T47D (cell line): ENCODE measurements at regions not wholly inside any gene's neighbourhood (a gene's known extent, or its start where the extent isn't known, plus 50 kb on each side); places are given as distances from the start of the nearest gene placed in this dataset.

Experiments used
- DNase-seq, 2 experiments: peaks; one replicate each; pipeline versions ENCODE4 v3.0.0 to v3.0.0-alpha.2; 2011 to 2012; ENCODE audit warnings: low read depth in 1 of 2, low spot score in 1 of 2
- JUND ChIP-seq: IDR thresholded peaks from 2 replicates; pipeline ENCODE4 v1.6.1; 2012; ENCODE audit warnings: low read depth
- in situ Hi-C: cut with HindIII; loops from 2 replicates; pipeline ENCODE4 v1.10.0; 2016; ENCODE audit warnings: low sequenced_read_pairs, low pct_unique_long_range_greater_than_20kb

GRCh38 chr2:118225666-118226065 is 137.4 kb downstream of the INSIG2 start:
- no peak for DNase-seq
- in situ Hi-C loops = no loop called here
- TF ChIP-seq JUND = no peak

- no peak for DNase-seq
- TF ChIP-seq JUND = no peak
- in situ Hi-C loops = no loop called here
Measured at GRCh38 chr2:118224895-118225311, 136.6 kb downstream of the INSIG2 start.

- TF ChIP-seq JUND = no peak
- no peak for DNase-seq
- in situ Hi-C loops = no loop called here
Measured at GRCh38 chr2:118223992-118224894, 136.0 kb downstream of the INSIG2 start.

- no peak for DNase-seq
- in situ Hi-C loops = no loop called here
- no peak for TF ChIP-seq JUND
Measured at GRCh38 chr2:118223511-118223991, 135.3 kb downstream of the INSIG2 start.

- no peak for DNase-seq
- in situ Hi-C loops = no loop called here
- no peak for TF ChIP-seq JUND
Measured at GRCh38 chr2:118222672-118223421, 134.6 kb downstream of the INSIG2 start.

GRCh38 chr2:118222273-118222594 is 134.0 kb downstream of the INSIG2 start:
- DNase-seq = no peak
- in situ Hi-C loops = no loop called here
- TF ChIP-seq JUND = no peak

- TF ChIP-seq JUND = no peak
- peak; percentile 63 to 84 for DNase-seq
- in situ Hi-C loops = no loop called here
Measured at GRCh38 chr2:118221536-118222272, 133.4 kb downstream of the INSIG2 start.

- DNase-seq = no peak
- TF ChIP-seq JUND = no peak
- in situ Hi-C loops = no loop called here
Measured at GRCh38 chr2:118219611-118220010, 131.3 kb downstream of the INSIG2 start.

GRCh38 chr2:118216224-118216623 is 128.0 kb downstream of the INSIG2 start:
- in situ Hi-C loops = no loop called here
- TF ChIP-seq JUND = no peak

GRCh38 chr2:118209727-118210126 is 121.5 kb downstream of the INSIG2 start:
- no peak for DNase-seq
- no peak for TF ChIP-seq JUND
- in situ Hi-C loops = no loop called here

More at GRCh38 chr2:118216224-118216623, 128.0 kb downstream of the INSIG2 start:
- DNase-seq = no peak

GRCh38 chr2:118207889-118208288 is 119.6 kb downstream of the INSIG2 start:
- no peak for TF ChIP-seq JUND
- no peak for DNase-seq
- in situ Hi-C loops = no loop called here

GRCh38 chr2:118202707-118203303 is 114.5 kb downstream of the INSIG2 start:
- DNase-seq = peak in 1 of 2 experiments; percentile 35
- TF ChIP-seq JUND = no peak
- in situ Hi-C loops = no loop called here
